IMR-90 (cell line): ENCODE measurements at regions not wholly inside any gene's neighbourhood (a gene's known extent, or its start where the extent isn't known, plus 50 kb on each side); places are given as distances from the start of the nearest gene placed in this dataset.

ENCODE experiments used
- ATAC-seq: fragments of 200-7000 bp; cut with Tn5 transposase; 2 replicates; pipeline ENCODE4 v1.9.1; 2020; ENCODE audit warnings: low read depth, mild to moderate bottlenecking, moderate library complexity
- BruUV-seq: library from RNA; stranded (reverse); fragments of 400-500 nt; replicated peaks from 2 replicates; lab custom pipeline; 2021; lab: Mats Ljungman, UMichigan
- CTCF ChIA-PET: fragments of 300-600 bp; formaldehyde crosslinking; extraction: SDS; loops from one replicate; lab custom pipeline; 2021; ENCODE audit warnings: antibody characterized with exemption; lab: Yijun Ruan, JAX
- POLR2A ChIA-PET: fragments of 300-600 bp; sonication (Branson Sonifier 250); formaldehyde crosslinking; loops from one replicate; lab custom pipeline; 2022; ENCODE audit warnings: antibody characterized with exemption; ENCODE audit not compliant: unreplicated experiment; lab: Charles Lee
- DNase-seq: peaks from one replicate; pipeline ENCODE4 v3.0.0; 2013
- H2AFZ ChIP-seq: replicated peaks from 2 replicates; pipeline ENCODE3; 2013; ENCODE audit warnings: low read length, mild to moderate bottlenecking; ENCODE audit not compliant: poor library complexity
- H2AK5ac ChIP-seq: 2 replicates; pipeline ENCODE4 v1.6.1; 2013; ENCODE audit warnings: low read depth, low read length, inconsistent platforms
- H2AK9ac ChIP-seq: replicated peaks from 2 replicates; pipeline ENCODE3; 2013; ENCODE audit warnings: mild to moderate bottlenecking, low read depth, low read length, moderate library complexity; ENCODE audit not compliant: poor library complexity
- H2BK120ac ChIP-seq: 2 replicates; pipeline ENCODE4 v1.6.1; 2013; ENCODE audit warnings: low read depth, low read length, inconsistent platforms
- H2BK15ac ChIP-seq: 3 replicates; pipeline ENCODE4 v1.6.1; 2013; ENCODE audit warnings: low read depth, low read length, inconsistent platforms
- H2BK20ac ChIP-seq: 2 replicates; pipeline ENCODE4 v1.6.1; 2013; ENCODE audit warnings: low read depth, mild to moderate bottlenecking, inconsistent platforms, low read length, moderate library complexity
- H2BK5ac ChIP-seq: 2 replicates; pipeline ENCODE4 v1.6.1; 2013; ENCODE audit warnings: mild to moderate bottlenecking, low read depth, low read length, inconsistent platforms; ENCODE audit not compliant: poor library complexity, severe bottlenecking
- H3K14ac ChIP-seq: replicated peaks from 2 replicates; pipeline ENCODE4 v1.6.1; 2013; ENCODE audit warnings: low read depth, low read length, inconsistent platforms
- H3K18ac ChIP-seq: 2 replicates; pipeline ENCODE4 v1.6.1; 2013; ENCODE audit warnings: low read depth, low read length, control low read depth
- H3K23ac ChIP-seq: 2 replicates; pipeline ENCODE4 v1.6.1; 2013; ENCODE audit warnings: low read depth, low read length, inconsistent platforms
- H3K27ac ChIP-seq: 2 replicates; pipeline ENCODE4 v1.5.1; 2013; ENCODE audit warnings: mild to moderate bottlenecking, control low read depth, low read length; ENCODE audit not compliant: insufficient read depth
- H3K27me3 ChIP-seq: 2 replicates; pipeline ENCODE4 v1.6.1; 2013; ENCODE audit warnings: low read length; ENCODE audit not compliant: control insufficient read depth, insufficient read depth
- H3K36me3 ChIP-seq: 2 replicates; pipeline ENCODE4 v1.6.1; 2013; ENCODE audit warnings: low read length, mixed read lengths; ENCODE audit not compliant: control insufficient read depth, insufficient read depth
- H3K4ac ChIP-seq: 2 replicates; pipeline ENCODE4 v1.6.1; 2013; ENCODE audit warnings: low read depth, low read length, inconsistent platforms
- H3K4me1 ChIP-seq: 2 replicates; pipeline ENCODE4 v1.6.1; 2013; ENCODE audit warnings: low read length, mixed read lengths; ENCODE audit not compliant: control insufficient read depth, insufficient read depth
- H3K4me2 ChIP-seq: 2 replicates; pipeline ENCODE4 v1.6.1; 2013; ENCODE audit warnings: low read depth, mild to moderate bottlenecking, control low read depth, low read length, moderate library complexity
- H3K4me3 ChIP-seq: 2 replicates; pipeline ENCODE4 v1.5.1; 2013; ENCODE audit warnings: low read depth, mild to moderate bottlenecking, control low read depth, low read length, moderate library complexity; ENCODE audit not compliant: insufficient read depth
- H3K56ac ChIP-seq: 2 replicates; pipeline ENCODE4 v1.6.1; 2013; ENCODE audit warnings: low read length, inconsistent platforms; ENCODE audit not compliant: insufficient read depth; ENCODE audit errors: extremely low read depth
- H3K79me1 ChIP-seq, 2 experiments: 2 replicates each; pipeline ENCODE4 v1.6.1; 2013; ENCODE audit warnings: low read length in 2 of 2, inconsistent platforms in 1 of 2, low read depth in 1 of 2
- H3K9ac ChIP-seq: 2 replicates; pipeline ENCODE4 v1.6.1; 2013; ENCODE audit warnings: low read depth, low read length, control low read depth
- H3K9me1 ChIP-seq: 2 replicates; pipeline ENCODE4 v1.6.1; 2013; ENCODE audit warnings: low read length, inconsistent platforms; ENCODE audit not compliant: insufficient read depth
- H3K9me3 ChIP-seq: 2 replicates; pipeline ENCODE4 v1.6.1; 2013; ENCODE audit warnings: low read length; ENCODE audit not compliant: control insufficient read depth, insufficient read depth
- H4K20me1 ChIP-seq: 2 replicates; pipeline ENCODE4 v1.6.1; 2013; ENCODE audit warnings: low read length, inconsistent platforms; ENCODE audit not compliant: insufficient read depth
- H4K5ac ChIP-seq: 2 replicates; pipeline ENCODE4 v1.6.1; 2013; ENCODE audit warnings: mild to moderate bottlenecking, low read depth, low read length, control low read depth
- H4K8ac ChIP-seq, 2 experiments: 2 replicates each; pipeline ENCODE4 v1.6.1; 2013; ENCODE audit warnings: low read depth in 2 of 2, low read length in 2 of 2, control low read depth in 1 of 2, inconsistent platforms in 1 of 2
- H4K91ac ChIP-seq: 2 replicates; pipeline ENCODE4 v1.6.1; 2013; ENCODE audit warnings: low read depth, low read length, inconsistent platforms; ENCODE audit not compliant: insufficient read depth
- CTCF ChIP-seq: conservative IDR thresholded peaks from 2 replicates; pipeline ENCODE4 v1.5.1; 2012; ENCODE audit warnings: mild to moderate bottlenecking, low read depth, low read length, improper control_type of control experiment
- FOS ChIP-seq: fragments of 150-350 bp; IDR thresholded peaks from 2 replicates; pipeline ENCODE4 v1.6.1; 2016; ENCODE audit warnings: low read depth, low read length
- MAFK ChIP-seq: IDR thresholded peaks from 2 replicates; pipeline ENCODE4 v1.6.1; 2012; ENCODE audit warnings: low read depth, low read length, improper control_type of control experiment
- MAZ ChIP-seq: IDR thresholded peaks from 2 replicates; pipeline ENCODE4 v1.6.1; 2012; ENCODE audit warnings: low read depth, mild to moderate bottlenecking, low read length, improper control_type of control experiment, moderate library complexity, borderline replicate concordance
- MXI1 ChIP-seq: IDR thresholded peaks from 2 replicates; pipeline ENCODE4 v1.6.1; 2012; ENCODE audit warnings: low read depth, mild to moderate bottlenecking, low read length, moderate library complexity, borderline replicate concordance
- NFE2L2 ChIP-seq: fragments of 150-350 bp; IDR thresholded peaks from 2 replicates; pipeline ENCODE4 v1.6.1; 2016; ENCODE audit warnings: low read depth, mild to moderate bottlenecking, low read length
- SMC3 ChIP-seq: fragments of 150-350 bp; IDR thresholded peaks from 2 replicates; pipeline ENCODE4 v1.6.1; 2016; ENCODE audit warnings: low read depth, mild to moderate bottlenecking, antibody characterized with exemption, low read length, moderate library complexity
- WGBS, 2 experiments: methylation state at CpG; one replicate each; pipeline versions ENCODE4 v1.1.5 to v1.1.7; 2013; ENCODE audit warnings: missing lambda C conversion rate in 2 of 2; ENCODE audit not compliant: insufficient read length in 1 of 2; ENCODE audit errors: extremely low coverage in 2 of 2; 5-methylcytosine and 5-hydroxymethylcytosine counted together
- dilution Hi-C: fragments of 300-500 bp; cut with HindIII; formaldehyde crosslinking; loops from one replicate; pipeline ENCODE4 v1.14.3; 2018; ENCODE audit warnings: low sequenced_read_pairs; ENCODE audit not compliant: unreplicated experiment
- in situ Hi-C: fragments of 300-500 bp; cut with MboI; formaldehyde crosslinking; loops from 3 replicates; pipeline ENCODE4 v1.14.3; 2019; ENCODE audit warnings: low sequenced_read_pairs, inconsistent platforms, mixed read lengths
- intact Hi-C: fragments of 100-400 bp; cut with micrococcal nuclease; formaldehyde crosslinking; loops from 2 replicates; pipeline ENCODE4 v1.10.0; 2022

- Histone ChIP-seq H3K56ac (no peak overlapping the region), H3K9me3 (no peaks in the 10 kb centered on the region), H3K36me3 (no peaks in the 10 kb centered on the region), H3K4me1 (no peaks in the 10 kb centered on the region), H3K4me2 (no peak overlapping the region), H4K5ac (no peak overlapping the region), H3K9ac (no peak overlapping the region), H2AFZ (no peak overlapping the region), H3K4me3 (no peak overlapping the region), H2AK5ac (no peak overlapping the region), H3K4ac (no peak overlapping the region), H3K27ac (no peak overlapping the region), H3K79me1 (no peaks in the 10 kb centered on the region), H2BK15ac (no peak overlapping the region), H2BK120ac (no peak overlapping the region), H3K27me3 (no peaks in the 10 kb centered on the region), H4K20me1 (no peaks in the 10 kb centered on the region), H3K9me1 (no peaks in the 10 kb centered on the region), H2AK9ac (no peak overlapping the region), H2BK20ac (no peak overlapping the region), H3K23ac (no peak overlapping the region), H2BK5ac (no peak overlapping the region), H3K18ac (no peak overlapping the region), H4K8ac (no peak overlapping the region), H4K91ac (no peak overlapping the region), H3K14ac (no peak overlapping the region)
- no TSS peak for BruUV-seq
- ATAC-seq = no peak
- no CpG with 5 or more reads among the region's 2 CpGs for WGBS, 2 experiments
- ChIA-PET POLR2A (no interaction called here), CTCF (no interaction called here)
- intact Hi-C loops (no loop called here), in situ Hi-C loops (no loop called here), dilution Hi-C loops (no loop called here)
- no peak for DNase-seq
- TF ChIP-seq MAZ = no peak
- no peak for TF ChIP-seq NFE2L2
- TF ChIP-seq MXI1 = no peak
- no peak for TF ChIP-seq FOS
- TF ChIP-seq SMC3 = no peak
- TF ChIP-seq CTCF = no peak
- peak; percentile 77 for TF ChIP-seq MAFK
Measured at GRCh38 chr1:79660129-79660528, 653.6 kb upstream of the ADGRL4 start.
